Ishikawa (cell line): ENCODE measurements at regions not wholly inside any gene's neighbourhood (a gene's known extent, or its start where the extent isn't known, plus 50 kb on each side); places are given as distances from the start of the nearest gene placed in this dataset.

ENCODE experiments used
- CEBPB ChIP-seq: IDR thresholded peaks from 2 replicates; pipeline ENCODE4 v1.6.1; 2012
- CREB1 ChIP-seq: IDR thresholded peaks from 2 replicates; pipeline ENCODE4 v1.6.1; 2012; ENCODE audit warnings: low read depth
- EGR1 ChIP-seq: IDR thresholded peaks from 2 replicates; pipeline ENCODE4 v1.6.1; 2012
- EP300 ChIP-seq: IDR thresholded peaks from 2 replicates; pipeline ENCODE4 v1.6.1; 2012; ENCODE audit warnings: borderline replicate concordance
- FOXM1 ChIP-seq: IDR thresholded peaks from 2 replicates; pipeline ENCODE4 v1.6.1; 2012; ENCODE audit warnings: low read depth, borderline replicate concordance
- MAX ChIP-seq: IDR thresholded peaks from 2 replicates; pipeline ENCODE4 v1.6.1; 2012
- NFIC ChIP-seq: IDR thresholded peaks from 2 replicates; pipeline ENCODE4 v1.6.1; 2012
- RAD21 ChIP-seq: IDR thresholded peaks from 2 replicates; pipeline ENCODE4 v1.6.1; 2012; ENCODE audit warnings: low read depth
- REST ChIP-seq: IDR thresholded peaks from 2 replicates; pipeline ENCODE4 v1.6.1; 2012; ENCODE audit warnings: low read depth, mild to moderate bottlenecking
- TAF1 ChIP-seq: IDR thresholded peaks from 2 replicates; pipeline ENCODE4 v1.6.1; 2012; ENCODE audit warnings: low read depth, mild to moderate bottlenecking
- TCF12 ChIP-seq: IDR thresholded peaks from 2 replicates; pipeline ENCODE4 v1.6.1; 2012; ENCODE audit warnings: low read depth
- TEAD4 ChIP-seq: IDR thresholded peaks from 2 replicates; pipeline ENCODE4 v1.6.1; 2012
- USF1 ChIP-seq: IDR thresholded peaks from 2 replicates; pipeline ENCODE4 v1.6.1; 2012
- YY1 ChIP-seq: IDR thresholded peaks from 2 replicates; pipeline ENCODE4 v1.6.1; 2012; ENCODE audit warnings: low read depth
- ZBTB7A ChIP-seq: IDR thresholded peaks from 2 replicates; pipeline ENCODE4 v1.6.1; 2012; ENCODE audit warnings: low read depth

GRCh38 chr20:24859539-24859938 lies 89.5 kb upstream of the CST7 start:
- TF ChIP-seq EP300 (no peak), TAF1 (no peak), YY1 (no peak), RAD21 (no peak), MAX (no peak), NFIC (no peak)

GRCh38 chr20:24862186-24862585 lies 86.9 kb upstream of the CST7 start:
- TF ChIP-seq TEAD4 (no peak), ZBTB7A (no peak), CEBPB (no peak), EGR1 (no peak), CREB1 (no peak), RAD21 (no peak), MAX (no peak), TAF1 (no peak), YY1 (no peak), REST (no peak), FOXM1 (no peak), EP300 (no peak), TCF12 (no peak)

GRCh38 chr20:24862606-24863005 lies 86.5 kb upstream of the CST7 start:
- TF ChIP-seq YY1: no peak
- no peak for TF ChIP-seq TCF12
- TF ChIP-seq CREB1: no peak
- TF ChIP-seq EGR1: no peak
- TF ChIP-seq REST: no peak
- no peak for TF ChIP-seq CEBPB
- TF ChIP-seq MAX: no peak
- TF ChIP-seq TEAD4: no peak
- TF ChIP-seq TAF1: no peak
- no peak for TF ChIP-seq RAD21
- no peak for TF ChIP-seq USF1
- no peak for TF ChIP-seq ZBTB7A
- TF ChIP-seq NFIC: no peak

- TF ChIP-seq CREB1 (no peak), FOXM1 (no peak), CEBPB (no peak), RAD21 (no peak), ZBTB7A (no peak), TEAD4 (no peak), YY1 (no peak), USF1 (no peak), EP300 (no peak), NFIC (no peak), MAX (no peak), EGR1 (no peak), REST (no peak), TAF1 (no peak), TCF12 (no peak)
Observed at GRCh38 chr20:24863356-24863755, 85.7 kb upstream of the CST7 start.
